ENCODE measurements at regions not wholly inside any gene's neighbourhood (a gene's known extent, or its start where the extent isn't known, plus 50 kb on each side); places are given as distances from the start of the nearest gene placed in this dataset.

DNA sequence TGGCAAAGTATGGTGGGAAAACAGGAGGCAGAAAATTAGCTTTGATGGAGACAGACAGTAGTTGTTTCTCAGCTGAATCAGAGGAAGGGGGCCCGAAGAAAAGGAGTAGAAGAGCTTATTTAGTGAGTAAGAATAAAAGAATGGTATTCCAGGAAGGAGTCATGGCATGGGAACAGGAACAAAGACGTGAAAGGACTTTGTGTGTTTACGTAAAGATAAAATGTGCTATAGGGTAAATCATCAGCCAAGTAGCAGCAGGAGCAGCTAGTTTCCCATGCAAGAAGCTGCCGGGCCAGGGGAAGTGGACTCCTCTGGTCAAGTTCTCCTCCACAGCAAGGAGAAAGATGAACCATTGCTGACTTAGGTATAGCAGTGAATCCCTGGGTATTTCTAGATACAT lies 454.5 kb downstream of the HINT1 start:
- TF ChIP-seq POLR2A (IDR thresholded peaks at IDR 0.05; ENCODE audit: low read depth, low read length), result no peak
- TF ChIP-seq, protein P1, sequence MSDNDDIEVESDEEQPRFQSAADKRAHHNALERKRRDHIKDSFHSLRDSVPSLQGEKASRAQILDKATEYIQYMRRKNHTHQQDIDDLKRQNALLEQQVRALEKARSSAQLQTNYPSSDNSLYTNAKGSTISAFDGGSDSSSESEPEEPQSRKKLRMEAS (IDR thresholded peaks at IDR 0.05; ENCODE audit: low read depth, low read length), result no peak
- TF ChIP-seq, protein P2, sequence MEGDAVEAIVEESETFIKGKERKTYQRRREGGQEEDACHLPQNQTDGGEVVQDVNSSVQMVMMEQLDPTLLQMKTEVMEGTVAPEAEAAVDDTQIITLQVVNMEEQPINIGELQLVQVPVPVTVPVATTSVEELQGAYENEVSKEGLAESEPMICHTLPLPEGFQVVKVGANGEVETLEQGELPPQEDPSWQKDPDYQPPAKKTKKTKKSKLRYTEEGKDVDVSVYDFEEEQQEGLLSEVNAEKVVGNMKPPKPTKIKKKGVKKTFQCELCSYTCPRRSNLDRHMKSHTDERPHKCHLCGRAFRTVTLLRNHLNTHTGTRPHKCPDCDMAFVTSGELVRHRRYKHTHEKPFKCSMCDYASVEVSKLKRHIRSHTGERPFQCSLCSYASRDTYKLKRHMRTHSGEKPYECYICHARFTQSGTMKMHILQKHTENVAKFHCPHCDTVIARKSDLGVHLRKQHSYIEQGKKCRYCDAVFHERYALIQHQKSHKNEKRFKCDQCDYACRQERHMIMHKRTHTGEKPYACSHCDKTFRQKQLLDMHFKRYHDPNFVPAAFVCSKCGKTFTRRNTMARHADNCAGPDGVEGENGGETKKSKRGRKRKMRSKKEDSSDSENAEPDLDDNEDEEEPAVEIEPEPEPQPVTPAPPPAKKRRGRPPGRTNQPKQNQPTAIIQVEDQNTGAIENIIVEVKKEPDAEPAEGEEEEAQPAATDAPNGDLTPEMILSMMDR (IDR thresholded peaks at IDR 0.05 in 2 of 3, conservative IDR thresholded peaks at IDR 0.05 in 1 of 3; ENCODE audit: control insufficient read depth in 2 of 3, extremely low read depth in 1 of 3, insufficient read depth in 1 of 3, low read depth in 3 of 3, low read length in 3 of 3), result no peak
